NT2/D1 (cell line): ENCODE measurements at regions not wholly inside any gene's neighbourhood (a gene's known extent, or its start where the extent isn't known, plus 50 kb on each side); places are given as distances from the start of the nearest gene placed in this dataset.

Experiments
- DNase-seq: peaks from one replicate; pipeline ENCODE4 v3.0.0-alpha.2; 2011; ENCODE audit warnings: low read depth, low spot score
- H3K27me3 ChIP-seq: 2 replicates; pipeline ENCODE4 v1.6.0; 2011; ENCODE audit warnings: mild to moderate bottlenecking; ENCODE audit not compliant: insufficient read length, insufficient read depth
- H3K36me3 ChIP-seq: 2 replicates; pipeline ENCODE4 v1.6.1; 2011; ENCODE audit warnings: mild to moderate bottlenecking, low read length, mixed read lengths; ENCODE audit not compliant: insufficient read depth, insufficient read length
- H3K4me1 ChIP-seq: 2 replicates; pipeline ENCODE4 v1.5.1; 2011; ENCODE audit not compliant: insufficient read depth, insufficient read length
- H3K4me3 ChIP-seq: 2 replicates; pipeline ENCODE4 v1.5.1; 2011; ENCODE audit warnings: low read depth; ENCODE audit not compliant: insufficient read length
- H3K9ac ChIP-seq: 2 replicates; pipeline ENCODE4 v1.6.0; 2011; ENCODE audit warnings: low read depth; ENCODE audit not compliant: insufficient read length
- H3K9me3 ChIP-seq: 2 replicates; pipeline ENCODE4 v1.5.1; 2011; ENCODE audit warnings: mild to moderate bottlenecking, low read length; ENCODE audit not compliant: insufficient read depth
- SUZ12 ChIP-seq: IDR thresholded peaks from 2 replicates; pipeline ENCODE4 v1.6.1; 2011; ENCODE audit not compliant: insufficient read length, insufficient read depth; ENCODE audit errors: extremely low read depth
- YY1 ChIP-seq: IDR thresholded peaks from 2 replicates; pipeline ENCODE4 v1.6.1; 2011; ENCODE audit not compliant: insufficient read length, insufficient read depth
- ZNF274 ChIP-seq: IDR thresholded peaks from 2 replicates; pipeline ENCODE4 v1.6.1; 2011; ENCODE audit warnings: mild to moderate bottlenecking, low read depth, low read length

GRCh38 chr18:68417826-68418225 is 297.1 kb downstream of the TMX3 start:
- TF ChIP-seq ZNF274 = no peak
- no peak for TF ChIP-seq SUZ12
- no peak for TF ChIP-seq YY1
- no peak for DNase-seq
- H3K4me1 ChIP-seq = no peaks in the 10 kb centered on the region
- no peaks in the 10 kb centered on the region for H3K27me3 ChIP-seq
- no peaks in the 10 kb centered on the region for H3K9me3 ChIP-seq
- H3K4me3 ChIP-seq = no peak overlapping the region
- H3K36me3 ChIP-seq = no peaks in the 10 kb centered on the region
- no peak overlapping the region for H3K9ac ChIP-seq

DNA sequence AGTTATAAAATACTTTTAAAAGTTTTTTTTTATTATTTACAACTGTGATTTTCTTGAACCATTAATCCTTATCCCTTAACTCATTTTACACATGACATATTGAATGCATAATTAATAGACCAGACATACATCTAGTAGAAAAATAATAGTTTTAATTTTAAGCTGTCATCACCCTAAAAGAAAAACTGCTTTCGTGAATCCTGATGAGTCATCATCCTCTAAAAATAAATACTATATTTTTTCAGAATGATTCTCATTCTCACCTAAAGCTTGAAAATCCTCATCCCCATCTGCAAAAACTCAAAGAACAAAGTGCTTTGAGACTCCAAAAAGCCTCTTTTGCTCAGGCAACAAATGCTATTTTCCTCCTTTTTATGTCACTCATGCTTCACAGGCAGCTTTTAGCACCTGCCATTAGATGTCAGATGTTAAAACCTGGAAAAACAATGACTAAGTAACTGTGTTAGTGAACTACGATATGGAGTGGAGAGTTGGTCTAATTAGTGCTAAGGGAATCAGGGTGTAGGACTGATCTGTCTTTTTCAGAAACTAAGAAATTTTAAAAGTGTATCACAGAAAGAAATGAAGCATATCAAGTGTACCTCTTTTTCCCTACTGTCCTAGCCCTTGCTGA is 297.6 kb downstream of the TMX3 start:
- no peak for DNase-seq
- H3K36me3 ChIP-seq = no peaks in the 10 kb centered on the region
- H3K9ac ChIP-seq = no peak overlapping the region
- H3K9me3 ChIP-seq = no peaks in the 10 kb centered on the region
- H3K4me1 ChIP-seq = no peaks in the 10 kb centered on the region
- TF ChIP-seq SUZ12 (no peak), YY1 (no peak), ZNF274 (no peak)
- H3K4me3 ChIP-seq = no peak overlapping the region
- H3K27me3 ChIP-seq = no peaks in the 10 kb centered on the region

DNA sequence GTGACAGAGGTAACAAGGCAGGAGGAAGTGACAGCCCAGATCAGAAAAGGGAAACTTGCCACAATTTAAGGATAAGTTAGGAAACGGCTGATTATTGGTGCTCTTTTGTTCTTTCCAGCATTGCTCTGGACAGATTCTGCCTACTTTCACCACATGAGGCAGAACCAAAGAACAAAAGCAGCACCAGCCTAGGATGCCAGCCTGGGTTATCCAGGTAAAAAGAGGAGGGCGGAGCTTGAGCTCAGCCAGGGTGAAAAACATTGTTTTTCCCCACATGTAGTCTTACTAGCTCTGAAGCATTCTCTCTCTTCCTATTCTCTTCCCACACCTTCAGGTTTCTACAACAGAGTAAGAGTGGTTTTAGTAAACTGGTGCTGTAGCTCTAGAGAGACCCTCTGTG is 300.5 kb downstream of the TMX3 start:
- Histone ChIP-seq H3K9ac (no peak overlapping the region), H3K36me3 (no peaks in the 10 kb centered on the region), H3K4me1 (no peaks in the 10 kb centered on the region), H3K4me3 (no peak overlapping the region), H3K9me3 (no peaks in the 10 kb centered on the region), H3K27me3 (no peaks in the 10 kb centered on the region)
- no peak for DNase-seq
- TF ChIP-seq ZNF274 (no peak), YY1 (no peak), SUZ12 (no peak)

- Histone ChIP-seq H3K4me3 (no peak overlapping the region), H3K9ac (no peak overlapping the region), H3K27me3 (no peaks in the 10 kb centered on the region), H3K9me3 (no peaks in the 10 kb centered on the region), H3K4me1 (no peaks in the 10 kb centered on the region), H3K36me3 (no peaks in the 10 kb centered on the region)
- no peak for DNase-seq
- TF ChIP-seq ZNF274 = no peak
- TF ChIP-seq YY1 = no peak
- no peak for TF ChIP-seq SUZ12
These were observed 305.3 kb downstream of the TMX3 start for GRCh38 chr18:68409576-68409975.

- no peaks in the 10 kb centered on the region for H3K36me3 ChIP-seq
- no peak for TF ChIP-seq SUZ12
- no peak for TF ChIP-seq ZNF274
- TF ChIP-seq YY1 = no peak
These were observed 308.1 kb downstream of the TMX3 start for GRCh38 chr18:68406761-68407160.

GRCh38 chr18:68402784-68403183 is 312.1 kb downstream of the TMX3 start:
- H3K36me3 ChIP-seq = no peaks in the 10 kb centered on the region
- no peak overlapping the region for H3K4me3 ChIP-seq
- no peak overlapping the region for H3K9ac ChIP-seq
- no peaks in the 10 kb centered on the region for H3K4me1 ChIP-seq
- no peaks in the 10 kb centered on the region for H3K9me3 ChIP-seq
- TF ChIP-seq ZNF274 (no peak), YY1 (no peak), SUZ12 (no peak)
- no peaks in the 10 kb centered on the region for H3K27me3 ChIP-seq
- DNase-seq = no peak

More at GRCh38 chr18:68406761-68407160, 308.1 kb downstream of the TMX3 start:
- Histone ChIP-seq H3K4me1 (no peaks in the 10 kb centered on the region), H3K27me3 (no peaks in the 10 kb centered on the region), H3K9me3 (no peaks in the 10 kb centered on the region), H3K4me3 (no peak overlapping the region), H3K9ac (no peak overlapping the region)
- no peak for DNase-seq

DNA sequence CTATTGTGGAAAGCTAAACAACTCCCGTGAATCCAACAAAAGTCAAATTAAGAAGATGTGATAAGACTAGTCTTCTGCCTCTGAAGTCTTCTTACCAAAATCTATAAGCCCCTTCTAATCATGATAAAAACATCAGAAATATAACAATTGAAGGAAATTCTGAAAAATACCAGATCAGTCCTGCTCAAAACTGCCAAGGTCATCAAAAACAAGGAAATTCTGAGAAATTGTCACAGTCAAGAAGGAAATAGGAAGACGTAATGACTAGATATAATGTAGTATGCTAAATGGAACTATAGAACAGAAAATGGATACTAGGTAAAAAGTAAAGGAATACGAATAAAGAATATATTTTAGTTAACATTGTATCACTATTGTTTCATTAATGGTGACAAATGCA is 314.0 kb downstream of the TMX3 start:
- no peak for TF ChIP-seq ZNF274
- TF ChIP-seq YY1 = no peak
- no peak for TF ChIP-seq SUZ12
- Histone ChIP-seq H3K4me1 (no peaks in the 10 kb centered on the region), H3K4me3 (no peak overlapping the region), H3K36me3 (no peaks in the 10 kb centered on the region), H3K9me3 (no peaks in the 10 kb centered on the region), H3K27me3 (no peaks in the 10 kb centered on the region), H3K9ac (no peak overlapping the region)
- no peak for DNase-seq

GRCh38 chr18:68399721-68400120 is 315.2 kb downstream of the TMX3 start:
- Histone ChIP-seq H3K27me3 (no peaks in the 10 kb centered on the region), H3K9me3 (no peaks in the 10 kb centered on the region), H3K36me3 (no peaks in the 10 kb centered on the region), H3K9ac (no peak overlapping the region), H3K4me1 (no peaks in the 10 kb centered on the region), H3K4me3 (no peak overlapping the region)
- DNase-seq = no peak
- TF ChIP-seq SUZ12 = no peak
- no peak for TF ChIP-seq ZNF274
